ENCODE measurements at regions not wholly inside any gene's neighbourhood (a gene's known extent, or its start where the extent isn't known, plus 50 kb on each side); places are given as distances from the start of the nearest gene placed in this dataset.

DNA sequence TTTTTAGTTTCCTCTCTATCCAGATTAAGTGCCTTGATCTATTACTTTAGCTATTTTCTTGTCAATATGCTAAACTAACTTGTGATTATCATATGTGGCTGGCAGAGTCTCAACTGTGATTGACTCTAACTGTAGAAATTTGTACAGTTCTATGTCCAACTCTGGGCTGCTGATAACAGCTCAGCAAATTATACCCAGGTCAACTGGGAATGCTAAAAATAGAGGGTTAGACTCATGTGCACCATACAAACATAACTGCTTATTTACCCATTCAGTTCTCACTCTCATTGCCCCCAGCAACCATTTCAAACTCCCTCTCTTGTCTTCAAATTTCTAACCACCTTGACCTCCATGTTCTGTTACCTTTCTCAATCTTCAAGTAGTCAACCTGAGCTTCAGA, 576.9 kb downstream of the TDRD15 start:
- no peak for TF ChIP-seq YY1 (IDR thresholded peaks at IDR 0.05; ENCODE audit: extremely low read depth, insufficient replicate concordance, low read depth, low read length)
- TF ChIP-seq, protein P1, sequence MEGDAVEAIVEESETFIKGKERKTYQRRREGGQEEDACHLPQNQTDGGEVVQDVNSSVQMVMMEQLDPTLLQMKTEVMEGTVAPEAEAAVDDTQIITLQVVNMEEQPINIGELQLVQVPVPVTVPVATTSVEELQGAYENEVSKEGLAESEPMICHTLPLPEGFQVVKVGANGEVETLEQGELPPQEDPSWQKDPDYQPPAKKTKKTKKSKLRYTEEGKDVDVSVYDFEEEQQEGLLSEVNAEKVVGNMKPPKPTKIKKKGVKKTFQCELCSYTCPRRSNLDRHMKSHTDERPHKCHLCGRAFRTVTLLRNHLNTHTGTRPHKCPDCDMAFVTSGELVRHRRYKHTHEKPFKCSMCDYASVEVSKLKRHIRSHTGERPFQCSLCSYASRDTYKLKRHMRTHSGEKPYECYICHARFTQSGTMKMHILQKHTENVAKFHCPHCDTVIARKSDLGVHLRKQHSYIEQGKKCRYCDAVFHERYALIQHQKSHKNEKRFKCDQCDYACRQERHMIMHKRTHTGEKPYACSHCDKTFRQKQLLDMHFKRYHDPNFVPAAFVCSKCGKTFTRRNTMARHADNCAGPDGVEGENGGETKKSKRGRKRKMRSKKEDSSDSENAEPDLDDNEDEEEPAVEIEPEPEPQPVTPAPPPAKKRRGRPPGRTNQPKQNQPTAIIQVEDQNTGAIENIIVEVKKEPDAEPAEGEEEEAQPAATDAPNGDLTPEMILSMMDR (IDR thresholded peaks at IDR 0.05 in 2 of 3, conservative IDR thresholded peaks at IDR 0.05 in 1 of 3; ENCODE audit: borderline replicate concordance in 1 of 3, insufficient read depth in 1 of 3, low read depth in 2 of 3, low read length in 2 of 3): no peak
